ENCODE measurements at regions not wholly inside any gene's neighbourhood (a gene's known extent, or its start where the extent isn't known, plus 50 kb on each side); places are given as distances from the start of the nearest gene placed in this dataset.

- H3K4me3 ChIP-seq: no peak overlapping the region
Measured at GRCh38 chr15:62569460-62570404, 404.6 kb upstream of the C2CD4B start.

GRCh38 chr15:62570405-62570783 lies 405.3 kb upstream of the C2CD4B start:
- no peak for DNase-seq (ENCODE audit: low spot score in 2 of 2)
- Histone ChIP-seq H3K27me3 (no peaks in the 10 kb centered on the region), H3K4me3 (no peak overlapping the region), H3K9me3 (no peaks in the 10 kb centered on the region), H3K4me1 (peaks cover 5 to 36% of the 10 kb centered on the region in 2 donors), H3K27ac (peak overlapping the region; percentile 50 to 52), H3K36me3 (no peaks in the 10 kb centered on the region)
- intact Hi-C loops (cut with DNase I): no loop called here
- no peak for TF ChIP-seq CTCF (IDR thresholded peaks at IDR 0.05)

More at GRCh38 chr15:62569460-62570404, 404.6 kb upstream of the C2CD4B start:
- no peaks in the 10 kb centered on the region for H3K36me3 ChIP-seq
- H3K27ac ChIP-seq: peak overlapping the region; percentile 50 to 52
- no peak for TF ChIP-seq CTCF (IDR thresholded peaks at IDR 0.05)
- peaks cover 5 to 39% of the 10 kb centered on the region in 2 donors for H3K4me1 ChIP-seq
- H3K9me3 ChIP-seq: no peaks in the 10 kb centered on the region
- peak in 1 of 2 donors; percentile 89 for DNase-seq (ENCODE audit: low spot score in 2 of 2)
- H3K27me3 ChIP-seq: no peaks in the 10 kb centered on the region
- intact Hi-C loops (cut with DNase I): no loop called here

- no peak for TF ChIP-seq CTCF (IDR thresholded peaks at IDR 0.05)
- H3K9me3 ChIP-seq: no peaks in the 10 kb centered on the region
- intact Hi-C loops (cut with DNase I): no loop called here
Measured at GRCh38 chr15:62571072-62571471, 406.0 kb upstream of the C2CD4B start.

GRCh38 chr15:62572797-62573196 lies 407.7 kb upstream of the C2CD4B start:
- Histone ChIP-seq H3K4me1 (peaks cover 5 to 22% of the 10 kb centered on the region in 2 donors), H3K27ac (no peak overlapping the region), H3K9me3 (no peaks in the 10 kb centered on the region), H3K36me3 (no peaks in the 10 kb centered on the region), H3K4me3 (no peak overlapping the region), H3K27me3 (no peaks in the 10 kb centered on the region)
- TF ChIP-seq CTCF (IDR thresholded peaks at IDR 0.05): no peak
- intact Hi-C loops (cut with DNase I): no loop called here
- DNase-seq (ENCODE audit: low spot score in 2 of 2): no peak

More at GRCh38 chr15:62571072-62571471, 406.0 kb upstream of the C2CD4B start:
- Histone ChIP-seq H3K27me3 (no peaks in the 10 kb centered on the region), H3K4me3 (no peak overlapping the region), H3K4me1 (peaks cover 5 to 32% of the 10 kb centered on the region in 2 donors), H3K36me3 (no peaks in the 10 kb centered on the region), H3K27ac (no peak overlapping the region)
- DNase-seq (ENCODE audit: low spot score in 2 of 2): no peak

- Histone ChIP-seq H3K9me3 (no peaks in the 10 kb centered on the region), H3K27ac (no peak overlapping the region), H3K4me1 (peaks cover 5 to 22% of the 10 kb centered on the region in 2 donors), H3K27me3 (no peaks in the 10 kb centered on the region), H3K36me3 (no peaks in the 10 kb centered on the region), H3K4me3 (no peak overlapping the region)
- no peak for TF ChIP-seq CTCF (IDR thresholded peaks at IDR 0.05)
- no peak for DNase-seq (ENCODE audit: low spot score in 2 of 2)
- intact Hi-C loops (cut with DNase I): no loop called here
Measured at GRCh38 chr15:62573876-62574275, 408.8 kb upstream of the C2CD4B start.

Data from ascending aorta (tissue), 2 donors.